HL-60 (cell line): ENCODE measurements at regions not wholly inside any gene's neighbourhood (a gene's known extent, or its start where the extent isn't known, plus 50 kb on each side); places are given as distances from the start of the nearest gene placed in this dataset.

Experiments used
- DNase-seq, 2 experiments: peaks; one replicate each; pipeline ENCODE4 v3.0.0-alpha.2; 2010 to 2020; ENCODE audit warnings: low read depth in 1 of 2, low spot score in 1 of 2
- H3K27ac ChIP-seq: fragments of 250-450 bp; sonication (Bioruptor Pico); replicated peaks from 2 replicates; pipeline ENCODE4 v1.5.1; 2020; ENCODE audit warnings: mild to moderate bottlenecking, moderate library complexity
- H3K27me3 ChIP-seq: fragments of 250-450 bp; sonication (Bioruptor Pico); 2 replicates; pipeline ENCODE4 v1.5.1; 2021; ENCODE audit warnings: mild to moderate bottlenecking, moderate library complexity; ENCODE audit not compliant: insufficient read depth, poor library complexity, severe bottlenecking
- H3K4me3 ChIP-seq: replicated peaks from 2 replicates; pipeline ENCODE4 v1.5.1; 2011; ENCODE audit warnings: mild to moderate bottlenecking, control low read depth, low read length; ENCODE audit not compliant: insufficient read depth
- GABPA ChIP-seq: IDR thresholded peaks from 2 replicates; pipeline ENCODE4 v1.6.1; 2012; ENCODE audit warnings: low read depth
- POLR2AphosphoS5 ChIP-seq: IDR thresholded peaks from 2 replicates; pipeline ENCODE4 v1.6.1; 2012; ENCODE audit warnings: low read depth
- SPI1 ChIP-seq: IDR thresholded peaks from 2 replicates; pipeline ENCODE4 v1.6.1; 2012; ENCODE audit warnings: low read depth, mild to moderate bottlenecking, borderline replicate concordance
- TF ChIP-seq, protein P1 (sequence below): IDR thresholded peaks from one replicate; pipeline ENCODE4 v1.5.1; 2011; ENCODE audit warnings: low read length, control low read depth, inconsistent platforms; ENCODE audit not compliant: insufficient read depth
- TF ChIP-seq, protein P2 (sequence below): IDR thresholded peaks from 2 replicates; pipeline ENCODE4 v1.6.1; 2012; ENCODE audit warnings: low read depth; ENCODE audit not compliant: insufficient replicate concordance

GRCh38 chr12:103130564-103130963 lies 173.1 kb downstream of the ASCL1 start:
- no peak for DNase-seq
- no peak overlapping the region for H3K27ac ChIP-seq
- H3K27me3 ChIP-seq = no peaks in the 10 kb centered on the region
- H3K4me3 ChIP-seq = no peak overlapping the region
- TF ChIP-seq GABPA = no peak
- no peak for TF ChIP-seq POLR2AphosphoS5
- no peak for TF ChIP-seq SPI1
- TF ChIP-seq, protein P1, sequence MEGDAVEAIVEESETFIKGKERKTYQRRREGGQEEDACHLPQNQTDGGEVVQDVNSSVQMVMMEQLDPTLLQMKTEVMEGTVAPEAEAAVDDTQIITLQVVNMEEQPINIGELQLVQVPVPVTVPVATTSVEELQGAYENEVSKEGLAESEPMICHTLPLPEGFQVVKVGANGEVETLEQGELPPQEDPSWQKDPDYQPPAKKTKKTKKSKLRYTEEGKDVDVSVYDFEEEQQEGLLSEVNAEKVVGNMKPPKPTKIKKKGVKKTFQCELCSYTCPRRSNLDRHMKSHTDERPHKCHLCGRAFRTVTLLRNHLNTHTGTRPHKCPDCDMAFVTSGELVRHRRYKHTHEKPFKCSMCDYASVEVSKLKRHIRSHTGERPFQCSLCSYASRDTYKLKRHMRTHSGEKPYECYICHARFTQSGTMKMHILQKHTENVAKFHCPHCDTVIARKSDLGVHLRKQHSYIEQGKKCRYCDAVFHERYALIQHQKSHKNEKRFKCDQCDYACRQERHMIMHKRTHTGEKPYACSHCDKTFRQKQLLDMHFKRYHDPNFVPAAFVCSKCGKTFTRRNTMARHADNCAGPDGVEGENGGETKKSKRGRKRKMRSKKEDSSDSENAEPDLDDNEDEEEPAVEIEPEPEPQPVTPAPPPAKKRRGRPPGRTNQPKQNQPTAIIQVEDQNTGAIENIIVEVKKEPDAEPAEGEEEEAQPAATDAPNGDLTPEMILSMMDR = no peak
- TF ChIP-seq, protein P2, sequence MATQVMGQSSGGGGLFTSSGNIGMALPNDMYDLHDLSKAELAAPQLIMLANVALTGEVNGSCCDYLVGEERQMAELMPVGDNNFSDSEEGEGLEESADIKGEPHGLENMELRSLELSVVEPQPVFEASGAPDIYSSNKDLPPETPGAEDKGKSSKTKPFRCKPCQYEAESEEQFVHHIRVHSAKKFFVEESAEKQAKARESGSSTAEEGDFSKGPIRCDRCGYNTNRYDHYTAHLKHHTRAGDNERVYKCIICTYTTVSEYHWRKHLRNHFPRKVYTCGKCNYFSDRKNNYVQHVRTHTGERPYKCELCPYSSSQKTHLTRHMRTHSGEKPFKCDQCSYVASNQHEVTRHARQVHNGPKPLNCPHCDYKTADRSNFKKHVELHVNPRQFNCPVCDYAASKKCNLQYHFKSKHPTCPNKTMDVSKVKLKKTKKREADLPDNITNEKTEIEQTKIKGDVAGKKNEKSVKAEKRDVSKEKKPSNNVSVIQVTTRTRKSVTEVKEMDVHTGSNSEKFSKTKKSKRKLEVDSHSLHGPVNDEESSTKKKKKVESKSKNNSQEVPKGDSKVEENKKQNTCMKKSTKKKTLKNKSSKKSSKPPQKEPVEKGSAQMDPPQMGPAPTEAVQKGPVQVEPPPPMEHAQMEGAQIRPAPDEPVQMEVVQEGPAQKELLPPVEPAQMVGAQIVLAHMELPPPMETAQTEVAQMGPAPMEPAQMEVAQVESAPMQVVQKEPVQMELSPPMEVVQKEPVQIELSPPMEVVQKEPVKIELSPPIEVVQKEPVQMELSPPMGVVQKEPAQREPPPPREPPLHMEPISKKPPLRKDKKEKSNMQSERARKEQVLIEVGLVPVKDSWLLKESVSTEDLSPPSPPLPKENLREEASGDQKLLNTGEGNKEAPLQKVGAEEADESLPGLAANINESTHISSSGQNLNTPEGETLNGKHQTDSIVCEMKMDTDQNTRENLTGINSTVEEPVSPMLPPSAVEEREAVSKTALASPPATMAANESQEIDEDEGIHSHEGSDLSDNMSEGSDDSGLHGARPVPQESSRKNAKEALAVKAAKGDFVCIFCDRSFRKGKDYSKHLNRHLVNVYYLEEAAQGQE = no peak

DNA sequence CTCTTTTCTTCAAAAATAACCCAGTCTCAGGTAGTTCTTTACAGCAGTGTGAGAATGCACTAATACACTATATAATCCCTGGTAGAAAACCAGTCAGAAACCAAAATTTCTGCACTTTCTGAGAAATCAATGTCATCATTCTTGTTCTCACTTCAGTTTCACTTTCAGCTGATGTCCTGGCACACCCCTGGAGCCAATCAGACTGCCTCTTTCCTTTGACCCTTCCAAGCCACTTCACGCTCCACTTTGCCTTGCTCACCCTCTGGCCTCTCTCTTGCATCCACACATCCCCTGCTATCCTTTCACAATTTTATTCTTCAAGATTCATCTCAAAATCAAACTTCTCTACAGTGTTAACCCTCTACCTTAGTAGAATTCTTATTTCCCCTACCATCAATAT lies 181.1 kb downstream of the ASCL1 start:
- Histone ChIP-seq H3K27ac (no peak overlapping the region), H3K27me3 (no peaks in the 10 kb centered on the region), H3K4me3 (no peak overlapping the region)
- DNase-seq = no peak
- TF ChIP-seq, protein P2 = no peak
- TF ChIP-seq, protein P1 = no peak

- H3K27me3 ChIP-seq = no peaks in the 10 kb centered on the region
- no peak overlapping the region for H3K4me3 ChIP-seq
- no peak for DNase-seq
- TF ChIP-seq GABPA (no peak), SPI1 (no peak), POLR2AphosphoS5 (no peak)
- TF ChIP-seq, protein P2 = no peak
- TF ChIP-seq, protein P1 = no peak
- H3K27ac ChIP-seq = no peak overlapping the region
Observed at GRCh38 chr12:103139876-103140275, 182.4 kb downstream of the ASCL1 start.
